Ureter (tissue), 1 donor: ENCODE measurements at regions not wholly inside any gene's neighbourhood (a gene's known extent, or its start where the extent isn't known, plus 50 kb on each side); places are given as distances from the start of the nearest gene placed in this dataset.

Experiments
- DNase-seq: peaks from one replicate; pipeline ENCODE4 v3.0.0-alpha.2; 2020; ENCODE audit warnings: low spot score
- donor health status: DM: yes; HTN: yes; CAD: no.

GRCh38 chr1:87273291-87273690 lies 55.4 kb upstream of the LMO4 start:
- no peak for DNase-seq

GRCh38 chr1:87274851-87275250 lies 53.8 kb upstream of the LMO4 start:
- no peak for DNase-seq

GRCh38 chr1:87278825-87279535 lies 49.7 kb upstream of the LMO4 start:
- no peak for DNase-seq
